CD4-positive, alpha-beta T cell (primary cell): ENCODE measurements at regions not wholly inside any gene's neighbourhood (a gene's known extent, or its start where the extent isn't known, plus 50 kb on each side); places are given as distances from the start of the nearest gene placed in this dataset.

Experiments
- ATAC-seq: fragments of 200-7000 bp; cut with Tn5 transposase; one replicate; pipeline ENCODE4 v1.10.0; 2022; ENCODE audit warnings: mild to moderate bottlenecking; ENCODE audit not compliant: poor library complexity
- CTCF ChIA-PET: fragments of 350-600 bp; sonication (Branson Sonifier 250); formaldehyde crosslinking; loops from one replicate; lab custom pipeline; 2021; ENCODE audit warnings: antibody characterized with exemption, inconsistent platforms; lab: Charles Lee
- POLR2A ChIA-PET: fragments of 350-600 bp; sonication (Branson Sonifier 250); formaldehyde crosslinking; loops from one replicate; lab custom pipeline; 2021; ENCODE audit warnings: antibody characterized with exemption, inconsistent platforms; lab: Charles Lee
- DNase-seq, 14 experiments: peaks; one replicate each; pipeline ENCODE4 v3.0.0-alpha.2; 2013 to 2020; ENCODE audit warnings: mixed read lengths in 2 of 14
- H3K27ac ChIP-seq, 2 donors: one replicate each; pipeline versions ENCODE4 v1.5.1 to v1.7.0; 2013; ENCODE audit warnings: low read length in 2 of 2, low read depth in 1 of 2, mild to moderate bottlenecking in 1 of 2
- H3K27me3 ChIP-seq, 2 experiments: 1 replicate in 1 of 2; 2 replicates in 1 of 2; pipeline versions ENCODE4 v1.6.1 to v1.7.0; 2013; ENCODE audit warnings: low read length in 2 of 2, control low read depth in 1 of 2, mild to moderate bottlenecking in 1 of 2, moderate library complexity in 1 of 2; ENCODE audit not compliant: insufficient read depth in 2 of 2, control insufficient read depth in 1 of 2
- H3K36me3 ChIP-seq: one replicate; pipeline ENCODE4 v1.6.1; 2013; ENCODE audit warnings: low read length, control low read depth; ENCODE audit not compliant: insufficient read depth
- H3K4me1 ChIP-seq: one replicate; pipeline ENCODE4 v1.6.1; 2013; ENCODE audit warnings: low read length, control low read depth; ENCODE audit not compliant: insufficient read depth
- H3K4me3 ChIP-seq: one replicate; pipeline ENCODE4 v1.5.1; 2013; ENCODE audit warnings: mild to moderate bottlenecking, low read length, moderate library complexity
- H3K9me3 ChIP-seq, 2 experiments: 1 replicate in 1 of 2; 2 replicates in 1 of 2; pipeline versions ENCODE4 v1.6.1 to v1.7.0; 2013; ENCODE audit warnings: low read length in 2 of 2, mild to moderate bottlenecking in 2 of 2, control low read depth in 1 of 2, moderate library complexity in 1 of 2; ENCODE audit not compliant: control insufficient read depth in 1 of 2, insufficient read depth in 1 of 2
- H3K27ac Mint-ChIP-seq: one replicate; pipeline ENCODE4 v1.8.0; 2020; ENCODE audit warnings: mixed read lengths
- H3K27me3 Mint-ChIP-seq: one replicate; pipeline ENCODE4 v1.8.0; 2021; ENCODE audit warnings: mixed read lengths
- H3K36me3 Mint-ChIP-seq: one replicate; pipeline ENCODE4 v1.8.0; 2021; ENCODE audit warnings: low read depth, mixed read lengths
- H3K4me1 Mint-ChIP-seq: one replicate; pipeline ENCODE4 v1.8.0; 2021; ENCODE audit warnings: low read depth, mixed read lengths
- H3K4me3 Mint-ChIP-seq: one replicate; pipeline ENCODE4 v1.8.0; 2020; ENCODE audit warnings: mild to moderate bottlenecking, mixed read lengths
- H3K9me3 Mint-ChIP-seq: one replicate; pipeline ENCODE4 v1.8.0; 2020; ENCODE audit warnings: mixed read lengths
- CTCF ChIP-seq: fragments of 200-600 bp; IDR thresholded peaks from one replicate; pipeline ENCODE4 v1.8.0; 2022; ENCODE audit warnings: antibody characterized with exemption, mild to moderate bottlenecking
- intact Hi-C, 2 experiments: fragments of 100-400 bp; cut with DNase I in 1 of 2; cut with micrococcal nuclease in 1 of 2; formaldehyde crosslinking; loops; one replicate each; pipeline versions ENCODE4 v1.15.1 to v1.9.0; 2023 to 2025; cut with DNase I, micrococcal nuclease

GRCh38 chr1:78825561-78825960 lies 175.9 kb downstream of the IFI44 start:
- Histone ChIP-seq H3K27me3 (no peaks in the 10 kb centered on the region), H3K36me3 (no peaks in the 10 kb centered on the region), H3K4me1 (no peaks in the 10 kb centered on the region), H3K27ac (no peak overlapping the region), H3K9me3 (peaks cover 0 to 4% of the 10 kb centered on the region in 2 experiments), H3K4me3 (no peak overlapping the region)
- CTCF ChIA-PET: no interaction called here
- ATAC-seq (no peak), DNase-seq (no peak)
- POLR2A ChIA-PET: no interaction called here
- Mint-ChIP-seq H3K36me3 (no peaks in the 10 kb centered on the region), H3K9me3 (no peaks in the 10 kb centered on the region), H3K4me3 (no peak overlapping the region), H3K4me1 (no peaks in the 10 kb centered on the region), H3K27me3 (peaks cover 9% of the 10 kb centered on the region), H3K27ac (no peak overlapping the region)
- TF ChIP-seq CTCF: no peak
- intact Hi-C loops: no loop called here

GRCh38 chr1:78829644-78830043 lies 176.9 kb downstream of the ADGRL4 start:
- H3K27ac Mint-ChIP-seq: no peak overlapping the region
- no peak for TF ChIP-seq CTCF
- H3K4me1 Mint-ChIP-seq: no peaks in the 10 kb centered on the region
- H3K36me3 ChIP-seq: no peaks in the 10 kb centered on the region
- H3K9me3 Mint-ChIP-seq: no peaks in the 10 kb centered on the region
- H3K27ac ChIP-seq: no peak overlapping the region
- ChIA-PET POLR2A (no interaction called here), CTCF (no interaction called here)
- no peaks in the 10 kb centered on the region for H3K4me1 ChIP-seq
- ATAC-seq (no peak), DNase-seq (no peak)
- intact Hi-C loops: no loop called here
- no peaks in the 10 kb centered on the region for H3K27me3 Mint-ChIP-seq
- H3K36me3 Mint-ChIP-seq: no peaks in the 10 kb centered on the region
- no peaks in the 10 kb centered on the region for H3K27me3 ChIP-seq
- H3K9me3 ChIP-seq: no peaks in the 10 kb centered on the region
- H3K4me3 Mint-ChIP-seq: no peak overlapping the region
- no peak overlapping the region for H3K4me3 ChIP-seq

- Histone ChIP-seq H3K4me1 (no peaks in the 10 kb centered on the region), H3K36me3 (no peaks in the 10 kb centered on the region), H3K9me3 (no peaks in the 10 kb centered on the region), H3K27me3 (no peaks in the 10 kb centered on the region), H3K4me3 (no peak overlapping the region), H3K27ac (no peak overlapping the region)
- ChIA-PET POLR2A (no interaction called here), CTCF (no interaction called here)
- ATAC-seq: no peak
- Mint-ChIP-seq H3K9me3 (no peaks in the 10 kb centered on the region), H3K36me3 (no peaks in the 10 kb centered on the region), H3K4me1 (no peaks in the 10 kb centered on the region), H3K27me3 (no peaks in the 10 kb centered on the region), H3K27ac (no peak overlapping the region), H3K4me3 (no peak overlapping the region)
- intact Hi-C loops: no loop called here
- no peak for TF ChIP-seq CTCF
- DNase-seq: no peak
These were observed 176.2 kb downstream of the ADGRL4 start for GRCh38 chr1:78830321-78830720.
